Transverse colon (tissue), 4 donors: ENCODE measurements at regions not wholly inside any gene's neighbourhood (a gene's known extent, or its start where the extent isn't known, plus 50 kb on each side); places are given as distances from the start of the nearest gene placed in this dataset.

Source experiments
- DNase-seq: peaks from one replicate; pipeline ENCODE4 v3.0.0-alpha.2; 2019
- H3K27ac ChIP-seq, 4 donors: fragments of 200-600 bp; sonication (generic); 2 replicates each; pipeline ENCODE4 v1.5.1; 2016 to 2018; ENCODE audit warnings: inconsistent platforms in 4 of 4
- H3K27me3 ChIP-seq: fragments of 200-600 bp; sonication (generic); 2 replicates; pipeline ENCODE4 v1.5.1; 2017; ENCODE audit warnings: inconsistent platforms
- H3K36me3 ChIP-seq, 4 donors: fragments of 200-600 bp; sonication (generic); 2 replicates each; pipeline ENCODE4 v1.5.1; 2017 to 2019; ENCODE audit warnings: inconsistent platforms in 4 of 4
- H3K4me1 ChIP-seq, 4 donors: fragments of 200-600 bp; sonication (generic); 2 replicates each; pipeline ENCODE4 v1.5.1; 2017 to 2020; ENCODE audit warnings: inconsistent platforms in 4 of 4
- H3K4me3 ChIP-seq, 4 donors: fragments of 200-600 bp; sonication (generic); 1 replicate in 1 of 4; 2 replicates in 3 of 4; pipeline versions ENCODE4 v1.5.1 to v1.6.1; 2017 to 2019; ENCODE audit warnings: inconsistent platforms in 4 of 4
- H3K9me3 ChIP-seq, 2 donors: fragments of 200-600 bp; sonication (generic); 2 replicates each; pipeline ENCODE4 v1.5.1; 2017 to 2019; ENCODE audit warnings: inconsistent platforms in 2 of 2
- EP300 ChIP-seq: sonication (generic); formaldehyde crosslinking; IDR thresholded peaks from one replicate; pipeline ENCODE4 v1.6.1; 2017; ENCODE audit warnings: antibody characterized with exemption, low read depth
- POLR2A ChIP-seq: fragments of 450-650 bp; IDR thresholded peaks from one replicate; pipeline ENCODE4 v1.6.1; 2016; ENCODE audit warnings: antibody characterized with exemption, mild to moderate bottlenecking, moderate library complexity
- POLR2AphosphoS5 ChIP-seq, 3 donors: sonication (generic); formaldehyde crosslinking; IDR thresholded peaks; one replicate each; pipeline ENCODE4 v1.6.1; 2016; ENCODE audit warnings: antibody characterized with exemption in 3 of 3
- WGBS, 2 donors: methylation state at CpG; one replicate each; pipeline ENCODE4 v1.1.5; 2018; ENCODE audit warnings: low coverage in 1 of 2; 5-methylcytosine and 5-hydroxymethylcytosine counted together
- in situ Hi-C, 4 donors: fragments of 200-750 bp; cut with MboI; loops; one replicate each; pipeline versions ENCODE4 v1.15.0 to v1.15.1; 2017; ENCODE audit warnings: low sequenced_read_pairs in 3 of 4, low pct_ligation_motif_present in 1 of 4, low pct_unique_long_range_greater_than_20kb in 1 of 4
- intact Hi-C: fragments of 100-400 bp; cut with DNase I; formaldehyde crosslinking; loops from one replicate; pipeline ENCODE4 v1.15.1; 2023; ENCODE audit warnings: low total_unique reads
- TF ChIP-seq, protein P1 (sequence below), 5 experiments: fragments of 200-600 bp in 3 of 5; fragments of 450-650 bp in 2 of 5; sonication (generic) in 3 of 5; IDR thresholded peaks; 1 replicate in 2 of 5; 2 replicates in 3 of 5; pipeline ENCODE4 v1.5.1; 2016 to 2017; ENCODE audit warnings: antibody characterized with exemption in 5 of 5, inconsistent platforms in 3 of 5, mild to moderate bottlenecking in 2 of 5, moderate library complexity in 1 of 5

DNA sequence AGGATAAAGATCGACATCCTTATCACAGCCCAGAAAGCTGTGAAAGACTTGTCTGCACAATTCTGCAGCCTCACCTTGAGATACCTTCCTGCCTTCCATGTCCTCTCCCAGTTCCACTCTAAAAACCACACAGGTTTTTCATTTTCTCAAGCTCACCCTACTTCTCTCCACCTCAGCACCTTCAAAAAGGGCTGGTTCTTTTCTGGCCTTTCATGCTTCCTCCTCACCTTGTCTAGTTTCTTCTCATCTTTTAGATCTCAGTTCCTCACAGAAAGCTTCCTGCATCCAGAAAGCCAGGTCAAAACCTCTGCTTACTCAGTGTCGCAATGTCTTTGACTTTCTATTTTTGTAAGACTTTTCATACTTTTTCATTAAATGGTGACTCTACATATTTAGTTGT, 140.2 kb upstream of the STT3B start:
- in situ Hi-C loops (no loop called here), intact Hi-C loops (no loop called here)
- Histone ChIP-seq H3K36me3 (no peaks in the 10 kb centered on the region), H3K9me3 (no peaks in the 10 kb centered on the region), H3K4me3 (no peak overlapping the region), H3K27me3 (no peaks in the 10 kb centered on the region), H3K27ac (no peak overlapping the region), H3K4me1 (no peaks in the 10 kb centered on the region)
- WGBS, 2 donors, result 76 to 100% methylated on average over 1 to 2 of the region's 2 CpGs
- no peak for TF ChIP-seq EP300
- no peak for TF ChIP-seq POLR2A
- TF ChIP-seq, protein P1, sequence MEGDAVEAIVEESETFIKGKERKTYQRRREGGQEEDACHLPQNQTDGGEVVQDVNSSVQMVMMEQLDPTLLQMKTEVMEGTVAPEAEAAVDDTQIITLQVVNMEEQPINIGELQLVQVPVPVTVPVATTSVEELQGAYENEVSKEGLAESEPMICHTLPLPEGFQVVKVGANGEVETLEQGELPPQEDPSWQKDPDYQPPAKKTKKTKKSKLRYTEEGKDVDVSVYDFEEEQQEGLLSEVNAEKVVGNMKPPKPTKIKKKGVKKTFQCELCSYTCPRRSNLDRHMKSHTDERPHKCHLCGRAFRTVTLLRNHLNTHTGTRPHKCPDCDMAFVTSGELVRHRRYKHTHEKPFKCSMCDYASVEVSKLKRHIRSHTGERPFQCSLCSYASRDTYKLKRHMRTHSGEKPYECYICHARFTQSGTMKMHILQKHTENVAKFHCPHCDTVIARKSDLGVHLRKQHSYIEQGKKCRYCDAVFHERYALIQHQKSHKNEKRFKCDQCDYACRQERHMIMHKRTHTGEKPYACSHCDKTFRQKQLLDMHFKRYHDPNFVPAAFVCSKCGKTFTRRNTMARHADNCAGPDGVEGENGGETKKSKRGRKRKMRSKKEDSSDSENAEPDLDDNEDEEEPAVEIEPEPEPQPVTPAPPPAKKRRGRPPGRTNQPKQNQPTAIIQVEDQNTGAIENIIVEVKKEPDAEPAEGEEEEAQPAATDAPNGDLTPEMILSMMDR (IDR thresholded peaks at IDR 0.05), result no peak
- no peak for TF ChIP-seq POLR2AphosphoS5 (IDR thresholded peaks at IDR 0.05)
- DNase-seq, result no peak

DNA sequence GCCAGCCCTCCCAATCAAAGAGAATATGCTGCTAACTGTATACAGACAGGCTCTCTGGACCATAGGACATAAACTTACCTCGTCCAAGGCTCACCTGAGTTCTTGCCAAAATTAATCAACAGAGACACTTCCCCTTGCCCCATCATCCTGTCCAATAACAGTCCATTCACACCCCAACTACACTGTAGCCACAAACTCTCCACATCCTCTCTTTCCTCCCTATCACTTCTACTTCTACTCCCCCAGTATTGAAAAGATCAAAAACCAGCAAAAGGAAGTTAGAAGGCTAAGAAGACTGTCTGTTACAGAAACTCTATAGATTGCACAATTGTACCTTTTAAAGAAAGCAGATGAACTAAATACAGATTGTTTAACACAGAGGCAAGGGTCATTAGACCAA, 133.5 kb upstream of the STT3B start:
- no peaks in the 10 kb centered on the region for H3K9me3 ChIP-seq
- no peak for DNase-seq
- in situ Hi-C loops, result no loop called here
- no peaks in the 10 kb centered on the region for H3K4me1 ChIP-seq
- WGBS, 2 donors, result 17 to 32% methylated on average over 1 of the region's 1 CpG
- no peak overlapping the region for H3K27ac ChIP-seq
- H3K36me3 ChIP-seq, result no peaks in the 10 kb centered on the region
- H3K27me3 ChIP-seq, result no peaks in the 10 kb centered on the region
- intact Hi-C loops, result no loop called here
- no peak overlapping the region for H3K4me3 ChIP-seq
- TF ChIP-seq, protein P1 (IDR thresholded peaks at IDR 0.05), result no peak
- TF ChIP-seq POLR2A, result no peak
- no peak for TF ChIP-seq POLR2AphosphoS5 (IDR thresholded peaks at IDR 0.05)
- no peak for TF ChIP-seq EP300

DNA sequence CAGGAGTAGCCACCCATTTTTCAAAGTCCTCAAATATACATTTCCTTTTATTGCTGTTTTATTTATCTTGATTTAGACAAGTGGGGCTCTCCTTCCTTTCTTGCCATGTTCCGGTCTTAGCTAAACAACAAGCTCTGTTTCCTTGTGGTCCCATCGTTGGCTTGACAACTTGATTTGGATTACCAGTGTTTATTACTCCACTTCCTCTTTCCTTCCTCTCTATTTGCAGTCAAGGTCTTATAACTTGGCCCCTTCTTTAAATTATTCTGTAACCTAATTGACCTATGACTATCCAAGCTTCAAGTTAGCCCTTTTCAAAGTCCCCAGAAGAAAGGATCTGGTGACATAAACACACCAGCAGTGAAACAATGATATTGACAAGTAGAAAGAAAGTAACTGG, 130.6 kb upstream of the STT3B start:
- TF ChIP-seq POLR2A (no peak), EP300 (no peak), POLR2AphosphoS5 (IDR thresholded peaks at IDR 0.05) (no peak)
- TF ChIP-seq, protein P1 (IDR thresholded peaks at IDR 0.05), result no peak
- in situ Hi-C loops, result no loop called here
- Histone ChIP-seq H3K4me3 (no peak overlapping the region), H3K36me3 (no peaks in the 10 kb centered on the region), H3K4me1 (no peaks in the 10 kb centered on the region), H3K27me3 (no peaks in the 10 kb centered on the region), H3K9me3 (no peaks in the 10 kb centered on the region), H3K27ac (no peak overlapping the region)
- intact Hi-C loops, result no loop called here
- no peak for DNase-seq
- 33 to 43% methylated on average over 2 of the region's 2 CpGs for WGBS, 2 donors

DNA sequence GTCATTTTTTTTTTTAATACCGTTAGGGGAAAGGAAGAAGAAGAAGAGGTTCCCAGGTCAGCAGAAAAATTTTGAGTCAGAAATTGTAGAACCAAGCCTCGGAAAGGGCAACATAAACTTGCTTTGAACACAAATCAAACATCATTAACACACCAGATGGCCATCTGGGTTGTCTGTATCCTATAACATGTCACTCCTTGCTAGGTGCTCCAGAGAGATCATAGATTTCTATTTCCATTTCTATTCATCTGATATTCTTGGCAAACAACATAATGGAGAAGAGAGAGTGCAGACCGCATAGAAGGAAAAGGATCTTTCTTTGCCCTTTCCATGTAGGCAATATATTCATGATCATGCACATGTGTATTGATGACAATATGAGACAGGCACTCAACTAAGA, 129.5 kb upstream of the STT3B start:
- Histone ChIP-seq H3K4me3 (no peak overlapping the region), H3K9me3 (no peaks in the 10 kb centered on the region), H3K36me3 (no peaks in the 10 kb centered on the region), H3K27ac (no peak overlapping the region), H3K27me3 (no peaks in the 10 kb centered on the region), H3K4me1 (no peaks in the 10 kb centered on the region)
- TF ChIP-seq POLR2AphosphoS5 (IDR thresholded peaks at IDR 0.05) (no peak), EP300 (no peak), POLR2A (no peak)
- TF ChIP-seq, protein P1 (IDR thresholded peaks at IDR 0.05), result no peak
- intact Hi-C loops (no loop called here), in situ Hi-C loops (no loop called here)
- DNase-seq, result no peak
- 77 to 80% methylated on average over 3 of the region's 3 CpGs for WGBS, 2 donors
